ENCODE measurements at regions not wholly inside any gene's neighbourhood (a gene's known extent, or its start where the extent isn't known, plus 50 kb on each side); places are given as distances from the start of the nearest gene placed in this dataset.

- intact Hi-C loops (cut with micrococcal nuclease): no loop called here
- DNase-seq: no peak
- H3K4me1 Mint-ChIP-seq: no peaks in the 10 kb centered on the region
- TF ChIP-seq CTCF (IDR thresholded peaks at IDR 0.05): no peak
- ChIA-PET POLR2A (no interaction called here), CTCF (no interaction called here)
- no peak overlapping the region for H3K27ac Mint-ChIP-seq
- no peaks in the 10 kb centered on the region for H3K9me3 Mint-ChIP-seq
- no peaks in the 10 kb centered on the region for H3K36me3 Mint-ChIP-seq (ENCODE audit: low read depth)
- H3K27me3 Mint-ChIP-seq: peaks cover 4% of the 10 kb centered on the region
- no peak for ATAC-seq (ENCODE audit: low read depth)
- H3K4me3 Mint-ChIP-seq: no peak overlapping the region
These were observed 183.2 kb downstream of the SIM1 start for GRCh38 chr6:100281471-100281901.

GRCh38 chr6:100276311-100277057, 188.2 kb downstream of the SIM1 start:
- DNase-seq (no peak), ATAC-seq (ENCODE audit: low read depth) (no peak)
- Mint-ChIP-seq H3K9me3 (no peaks in the 10 kb centered on the region), H3K4me3 (no peak overlapping the region), H3K36me3 (ENCODE audit: low read depth) (no peaks in the 10 kb centered on the region), H3K27ac (no peak overlapping the region), H3K4me1 (no peaks in the 10 kb centered on the region), H3K27me3 (peaks cover 2% of the 10 kb centered on the region)
- POLR2A ChIA-PET: no interaction called here
- CTCF ChIA-PET: no interaction called here
- TF ChIP-seq CTCF (IDR thresholded peaks at IDR 0.05): no peak
- intact Hi-C loops (cut with micrococcal nuclease): no loop called here

- H3K36me3 Mint-ChIP-seq (ENCODE audit: low read depth): no peaks in the 10 kb centered on the region
- TF ChIP-seq CTCF (IDR thresholded peaks at IDR 0.05): no peak
- no peak overlapping the region for H3K4me3 Mint-ChIP-seq
- intact Hi-C loops (cut with micrococcal nuclease): no loop called here
- H3K27me3 Mint-ChIP-seq: peaks cover 2% of the 10 kb centered on the region
- ChIA-PET POLR2A (no interaction called here), CTCF (no interaction called here)
- H3K4me1 Mint-ChIP-seq: no peaks in the 10 kb centered on the region
- H3K9me3 Mint-ChIP-seq: no peaks in the 10 kb centered on the region
- H3K27ac Mint-ChIP-seq: no peak overlapping the region
- DNase-seq (no peak), ATAC-seq (ENCODE audit: low read depth) (no peak)
These were observed 190.6 kb downstream of the SIM1 start for GRCh38 chr6:100274147-100274546.

GRCh38 chr6:100271625-100272024, 193.1 kb downstream of the SIM1 start:
- Mint-ChIP-seq H3K4me1 (no peaks in the 10 kb centered on the region), H3K27me3 (peaks cover 2% of the 10 kb centered on the region), H3K36me3 (ENCODE audit: low read depth) (no peaks in the 10 kb centered on the region), H3K9me3 (no peaks in the 10 kb centered on the region), H3K27ac (no peak overlapping the region), H3K4me3 (no peak overlapping the region)
- intact Hi-C loops (cut with micrococcal nuclease): no loop called here
- DNase-seq (no peak), ATAC-seq (ENCODE audit: low read depth) (no peak)
- CTCF ChIA-PET: no interaction called here
- POLR2A ChIA-PET: no interaction called here
- TF ChIP-seq CTCF (IDR thresholded peaks at IDR 0.05): no peak

- intact Hi-C loops (cut with micrococcal nuclease): no loop called here
- no peak for DNase-seq
- Mint-ChIP-seq H3K36me3 (ENCODE audit: low read depth) (no peaks in the 10 kb centered on the region), H3K27ac (no peak overlapping the region), H3K9me3 (no peaks in the 10 kb centered on the region), H3K4me3 (no peak overlapping the region), H3K4me1 (no peaks in the 10 kb centered on the region), H3K27me3 (peaks cover 2% of the 10 kb centered on the region)
- ChIA-PET CTCF (no interaction called here), POLR2A (no interaction called here)
- TF ChIP-seq CTCF (IDR thresholded peaks at IDR 0.05): no peak
- ATAC-seq (ENCODE audit: low read depth): no peak
These were observed 193.5 kb downstream of the SIM1 start for GRCh38 chr6:100271202-100271601.

Measured in activated B cell treated with CpG ODN at 0.5 μM for 24 hours (primary cell).